Activated CD4-positive, alpha-beta T cell treated with anti-CD3 and anti-CD28 coated beads, Interleukin-10, Interleukin-2, amounts not matched to agents 100 ng/mL and 50 ng/mL, durations not matched to agents 16 hours and 8 hours (primary cell): ENCODE measurements at regions not wholly inside any gene's neighbourhood (a gene's known extent, or its start where the extent isn't known, plus 50 kb on each side); places are given as distances from the start of the nearest gene placed in this dataset.
"Not testable (repeated sequence)": the region's sequence is repeated elsewhere in the genome, so short reads cannot be mapped to it uniquely, and the experiment has no call there.

Experiments used
- DNase-seq: peaks from one replicate; pipeline ENCODE4 v3.0.0-alpha.2; 2020

- DNase-seq = peak; percentile 36
Measured at GRCh38 chr3:112736805-112737566, 96.0 kb upstream of the CCDC80 start.

GRCh38 chr3:112736386-112736785, 95.4 kb upstream of the CCDC80 start:
- no peak for DNase-seq

GRCh38 chr3:112735926-112736325, 95.0 kb upstream of the CCDC80 start:
- DNase-seq = no peak

GRCh38 chr3:112734736-112735350, 93.9 kb upstream of the CCDC80 start:
- DNase-seq = peak; percentile 76

- no peak for DNase-seq
Measured at GRCh38 chr3:112734171-112734570, 93.2 kb upstream of the CCDC80 start.

- no peak for DNase-seq
Measured at GRCh38 chr3:112730210-112730609, 89.3 kb upstream of the CCDC80 start.

GRCh38 chr3:112721231-112721630, 80.3 kb upstream of the CCDC80 start:
- no peak for DNase-seq

GRCh38 chr3:112718967-112719366, 78.0 kb upstream of the CCDC80 start:
- DNase-seq = no peak

- DNase-seq = no peak
Measured at GRCh38 chr3:112718516-112718915, 77.6 kb upstream of the CCDC80 start.

- no peak for DNase-seq
Measured at GRCh38 chr3:112709911-112710310, 69.0 kb upstream of the CCDC80 start.

- DNase-seq = no peak
Measured at GRCh38 chr3:112699436-112699978, 58.6 kb upstream of the CCDC80 start.

- not testable (repeated sequence) for DNase-seq
Measured at GRCh38 chr3:112698442-112698841, 57.5 kb upstream of the CCDC80 start.

- DNase-seq = not testable (repeated sequence)
Measured at GRCh38 chr3:112696244-112696643, 55.3 kb upstream of the CCDC80 start.

GRCh38 chr3:112695377-112696108, 54.6 kb upstream of the CCDC80 start:
- not testable (repeated sequence) for DNase-seq

- not testable (repeated sequence) for DNase-seq
Measured at GRCh38 chr3:112694906-112695305, 54.0 kb upstream of the CCDC80 start.

- DNase-seq = no peak
Measured at GRCh38 chr3:112693186-112693585, 52.2 kb upstream of the CCDC80 start.
